ENCODE measurements at regions not wholly inside any gene's neighbourhood (a gene's known extent, or its start where the extent isn't known, plus 50 kb on each side); places are given as distances from the start of the nearest gene placed in this dataset.

- TF ChIP-seq, protein P1, sequence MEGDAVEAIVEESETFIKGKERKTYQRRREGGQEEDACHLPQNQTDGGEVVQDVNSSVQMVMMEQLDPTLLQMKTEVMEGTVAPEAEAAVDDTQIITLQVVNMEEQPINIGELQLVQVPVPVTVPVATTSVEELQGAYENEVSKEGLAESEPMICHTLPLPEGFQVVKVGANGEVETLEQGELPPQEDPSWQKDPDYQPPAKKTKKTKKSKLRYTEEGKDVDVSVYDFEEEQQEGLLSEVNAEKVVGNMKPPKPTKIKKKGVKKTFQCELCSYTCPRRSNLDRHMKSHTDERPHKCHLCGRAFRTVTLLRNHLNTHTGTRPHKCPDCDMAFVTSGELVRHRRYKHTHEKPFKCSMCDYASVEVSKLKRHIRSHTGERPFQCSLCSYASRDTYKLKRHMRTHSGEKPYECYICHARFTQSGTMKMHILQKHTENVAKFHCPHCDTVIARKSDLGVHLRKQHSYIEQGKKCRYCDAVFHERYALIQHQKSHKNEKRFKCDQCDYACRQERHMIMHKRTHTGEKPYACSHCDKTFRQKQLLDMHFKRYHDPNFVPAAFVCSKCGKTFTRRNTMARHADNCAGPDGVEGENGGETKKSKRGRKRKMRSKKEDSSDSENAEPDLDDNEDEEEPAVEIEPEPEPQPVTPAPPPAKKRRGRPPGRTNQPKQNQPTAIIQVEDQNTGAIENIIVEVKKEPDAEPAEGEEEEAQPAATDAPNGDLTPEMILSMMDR (IDR thresholded peaks at IDR 0.05), result no peak
- TF ChIP-seq POLR2AphosphoS5 (IDR thresholded peaks at IDR 0.05) (no peak), POLR2A (IDR thresholded peaks at IDR 0.05) (no peak)
These were observed 195.9 kb downstream of the SEMA6A start for GRCh38 chr5:116378777-116379121.

Measured in prostate gland (tissue), 2 donors.